Stimulated activated CD4-positive, alpha-beta T cell treated with anti-CD3 and anti-CD28 coated beads, Interleukin-12 subunit alpha, Interleukin-12 subunit beta, amount 100 ng/mL, for 4 hours (primary cell): ENCODE measurements at regions not wholly inside any gene's neighbourhood (a gene's known extent, or its start where the extent isn't known, plus 50 kb on each side); places are given as distances from the start of the nearest gene placed in this dataset.
"Not testable (repeated sequence)": the region's sequence is repeated elsewhere in the genome, so short reads cannot be mapped to it uniquely, and the experiment has no call there.

Experiments used
- DNase-seq: peaks from one replicate; pipeline ENCODE4 v3.0.0-alpha.2; 2020

DNA sequence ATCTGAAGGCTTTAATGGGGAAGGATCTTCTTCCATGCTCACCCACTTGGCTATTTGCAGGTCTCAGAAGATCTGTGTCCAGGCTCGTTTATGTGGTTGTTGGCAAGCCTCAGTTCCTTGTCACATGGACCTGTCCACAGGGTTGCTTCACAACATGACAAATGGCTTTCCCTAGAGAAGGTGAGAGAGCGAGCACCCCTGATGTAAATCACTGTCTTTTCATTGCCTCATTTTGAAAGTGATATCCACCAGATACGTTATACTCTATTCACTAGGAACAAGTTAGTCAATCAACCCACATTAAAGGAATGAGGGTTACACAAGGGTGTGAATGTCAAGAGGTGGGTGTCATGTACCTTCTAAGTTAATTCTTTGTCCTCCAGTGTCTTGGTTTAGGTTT is 433.3 kb downstream of the RPS6KC1 start:
- no peak for DNase-seq

DNA sequence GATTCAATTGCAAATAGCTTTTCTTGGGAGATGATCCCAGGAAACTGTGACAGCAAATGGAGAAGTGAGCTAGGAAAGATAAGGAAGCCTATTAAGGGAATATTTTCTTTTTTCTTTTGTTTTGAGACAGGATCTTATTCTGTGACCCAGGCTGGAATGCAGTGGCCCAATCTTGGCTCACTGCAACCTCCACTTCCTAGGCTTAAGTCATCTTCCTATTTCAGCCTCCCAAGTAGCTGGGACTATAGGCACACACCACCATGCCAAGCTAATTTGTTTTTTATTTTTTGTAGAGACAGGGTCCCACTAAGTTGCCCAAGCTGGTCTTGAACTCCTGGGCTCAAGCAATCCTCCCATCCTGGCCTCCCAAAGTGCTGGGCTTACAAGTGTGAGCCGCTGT is 433.7 kb downstream of the RPS6KC1 start:
- no peak for DNase-seq

DNA sequence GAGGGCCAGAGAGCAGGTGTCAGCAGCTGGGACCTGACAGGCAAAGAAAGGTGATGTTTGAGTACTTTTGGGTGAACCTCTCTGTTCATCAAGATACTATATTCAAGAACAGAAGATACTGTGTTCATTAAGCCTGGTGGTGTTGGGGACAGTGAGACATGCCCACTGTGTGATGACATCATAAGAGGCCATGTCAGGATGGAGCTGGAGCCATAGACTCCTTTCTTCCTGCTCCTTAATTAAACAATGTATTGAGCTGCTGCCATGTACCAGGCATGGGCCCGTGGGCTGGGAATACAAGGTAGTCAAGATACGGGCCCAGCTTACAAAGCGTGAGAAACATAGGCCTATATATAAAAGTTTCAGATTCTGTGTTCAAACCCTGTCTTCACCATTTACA is 435.4 kb downstream of the RPS6KC1 start:
- no peak for DNase-seq

DNA sequence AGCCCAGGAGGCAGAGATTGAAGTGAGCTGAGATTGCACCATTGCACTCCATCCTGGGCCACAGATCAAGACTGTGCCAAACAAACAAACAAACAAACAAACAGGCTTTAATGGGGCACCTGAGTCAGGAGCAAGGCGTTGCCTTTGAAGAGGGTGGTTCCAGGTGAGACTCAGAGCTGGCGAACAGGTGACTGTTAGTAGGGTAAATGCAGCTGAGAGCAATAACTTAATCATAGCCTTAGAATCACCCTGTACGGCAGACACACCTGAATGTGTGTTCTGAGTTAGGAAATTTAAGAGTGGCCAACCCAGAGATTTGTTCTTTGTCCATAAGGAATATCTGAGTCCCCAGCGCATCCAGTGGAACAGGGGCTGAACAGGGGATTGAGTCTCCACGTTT is 440.4 kb downstream of the RPS6KC1 start:
- no peak for DNase-seq

DNA sequence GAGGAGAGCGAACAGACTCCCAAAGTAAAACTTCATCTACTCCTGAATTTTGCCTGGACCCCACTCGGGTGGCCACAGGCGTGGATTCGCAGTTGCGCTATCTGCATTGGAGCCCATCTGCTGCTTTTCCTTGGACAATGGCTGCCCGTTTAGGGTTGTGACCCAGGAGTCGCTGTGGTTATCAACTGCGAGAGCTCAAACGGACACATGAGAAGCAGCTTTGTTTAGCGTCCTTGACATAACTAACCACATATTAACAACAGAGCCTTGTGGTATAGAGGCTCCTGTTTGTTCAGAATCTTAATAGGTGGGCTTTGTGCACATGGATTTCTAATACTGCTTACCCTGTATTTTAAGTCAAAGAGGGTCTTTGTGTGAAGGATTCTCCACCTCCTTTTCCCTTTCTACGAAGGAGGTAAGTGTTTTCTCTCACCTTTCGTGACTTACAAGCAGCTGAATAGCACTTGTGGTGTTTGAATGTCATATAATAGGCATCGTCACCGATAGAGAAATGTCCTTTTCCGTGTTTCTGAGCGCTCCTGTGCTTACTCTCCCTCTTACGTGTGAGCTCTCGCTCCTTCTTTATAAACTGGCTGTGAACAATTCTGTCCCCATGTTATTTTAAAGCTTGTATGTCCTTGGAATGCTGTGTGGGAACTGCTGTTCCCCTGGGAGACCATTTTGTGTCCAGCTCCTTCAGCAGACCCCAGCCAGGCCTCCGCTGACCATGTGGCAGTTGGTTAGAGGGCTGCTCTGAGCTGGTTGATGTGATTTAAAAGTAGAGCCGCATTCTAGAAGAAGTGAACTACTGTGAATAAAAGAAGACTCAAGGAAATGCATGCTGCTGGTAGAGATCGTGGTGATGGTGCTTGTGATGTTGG is 441.4 kb downstream of the RPS6KC1 start:
- DNase-seq = no peak

DNA sequence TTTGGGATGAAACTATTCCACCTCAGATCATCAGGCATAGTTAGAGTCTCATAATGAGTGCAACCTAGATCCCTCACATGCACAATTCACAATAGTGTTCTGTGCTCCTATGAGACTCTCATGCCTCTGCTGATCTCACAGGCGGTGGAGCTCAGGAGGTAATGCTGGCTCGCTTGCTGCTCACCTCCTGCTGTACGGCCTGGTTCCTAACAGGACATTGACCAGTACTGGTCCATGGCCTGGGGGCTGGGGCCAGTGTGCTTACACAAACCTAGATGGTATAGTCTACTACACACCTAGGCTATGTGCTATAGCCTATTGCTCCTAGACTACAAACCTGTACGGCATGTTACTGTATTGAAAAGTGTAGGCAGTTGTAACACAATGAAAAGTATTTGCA is 448.4 kb downstream of the RPS6KC1 start:
- DNase-seq = no peak

DNA sequence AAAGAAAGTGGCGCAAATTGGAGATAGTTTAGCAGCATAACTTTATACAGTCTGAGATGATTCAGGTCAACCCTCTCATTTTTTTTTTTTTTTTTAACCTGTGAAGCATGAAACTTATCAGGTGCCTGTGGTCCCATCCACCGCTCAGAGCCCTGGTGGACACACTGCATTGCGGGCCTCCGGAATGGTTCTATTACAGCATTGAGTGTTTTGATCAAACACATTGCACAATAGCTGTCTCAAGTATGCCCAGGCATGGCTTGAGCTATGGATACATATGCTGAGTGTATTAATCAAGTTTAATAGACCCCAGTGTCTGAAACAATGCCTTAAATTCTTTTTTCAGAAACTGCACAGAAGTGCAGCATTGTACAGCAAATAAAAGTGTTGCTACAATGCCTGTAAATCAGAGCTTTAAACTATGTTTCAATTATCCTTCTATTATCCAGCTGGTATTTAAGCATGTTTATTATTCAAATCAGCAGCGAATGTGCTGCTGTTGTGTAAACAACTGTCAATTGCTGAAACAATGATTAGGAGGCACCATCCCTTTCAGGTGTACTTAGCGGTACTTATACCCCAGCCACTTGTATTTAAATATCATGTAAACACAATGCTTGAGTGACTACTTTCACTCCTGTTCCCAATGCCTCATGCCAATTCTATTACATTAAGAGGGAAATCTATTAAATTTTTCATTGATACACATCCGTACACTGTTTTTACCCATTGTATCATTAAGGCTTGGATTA is 456.6 kb downstream of the RPS6KC1 start:
- DNase-seq = no peak

DNA sequence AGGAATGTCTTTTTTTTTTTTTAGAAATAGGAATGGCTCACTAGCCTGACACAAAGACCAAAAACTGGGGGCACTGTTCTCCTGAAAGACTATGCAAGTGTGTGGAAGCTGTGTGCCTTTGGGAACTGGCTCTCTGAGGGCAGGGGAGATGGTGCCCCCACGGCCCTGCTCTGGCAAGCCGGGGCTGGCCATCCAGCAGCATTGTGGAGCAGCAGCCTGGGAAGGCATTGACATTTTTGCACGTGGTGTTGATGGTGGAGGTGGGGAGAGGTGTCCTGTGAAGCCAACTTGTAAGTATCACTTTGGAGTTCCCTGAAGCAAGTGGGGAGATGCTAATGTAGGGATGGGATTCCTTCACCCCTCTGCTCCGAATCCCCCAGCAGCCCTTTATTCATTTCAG is 460.1 kb downstream of the RPS6KC1 start:
- no peak for DNase-seq

DNA sequence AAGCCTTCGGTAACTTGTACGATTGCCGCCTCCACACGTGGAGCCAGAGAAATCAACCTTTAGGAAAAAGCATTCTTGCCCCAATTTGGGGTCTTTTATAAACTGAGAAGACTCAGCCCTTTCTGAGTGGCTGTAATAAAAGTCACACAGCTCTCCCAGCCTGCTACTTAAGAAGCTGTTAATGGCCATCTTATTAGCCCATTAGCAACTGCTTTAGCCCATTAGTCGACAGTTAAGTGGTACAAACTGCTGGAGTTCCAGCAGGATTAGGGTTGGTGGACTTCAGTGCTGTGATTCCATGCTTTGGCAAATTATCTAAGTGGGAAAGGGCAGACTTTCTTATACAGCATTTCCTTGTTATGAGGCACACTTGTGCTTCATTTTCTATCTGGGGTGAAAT is 461.3 kb downstream of the RPS6KC1 start:
- DNase-seq = no peak

DNA sequence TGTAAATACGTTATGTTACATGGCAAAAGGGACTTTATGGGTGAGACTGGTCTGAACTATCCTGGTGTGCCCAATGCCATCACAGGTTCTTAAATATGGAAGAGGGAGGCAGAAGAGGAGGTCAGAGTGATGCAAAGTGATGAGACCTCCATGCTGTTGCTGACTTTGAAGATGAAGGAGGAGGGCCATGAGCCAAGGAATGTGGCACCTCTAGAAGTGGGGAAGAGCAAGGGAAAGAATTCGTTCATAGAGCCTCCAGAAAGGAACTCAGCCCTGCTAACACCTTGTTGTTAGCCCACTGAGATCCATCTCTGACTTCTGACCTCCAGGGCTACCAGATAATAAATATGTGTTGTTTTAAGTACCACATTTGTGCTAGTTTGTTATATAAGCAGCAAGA is 462.0 kb downstream of the RPS6KC1 start:
- DNase-seq = no peak

DNA sequence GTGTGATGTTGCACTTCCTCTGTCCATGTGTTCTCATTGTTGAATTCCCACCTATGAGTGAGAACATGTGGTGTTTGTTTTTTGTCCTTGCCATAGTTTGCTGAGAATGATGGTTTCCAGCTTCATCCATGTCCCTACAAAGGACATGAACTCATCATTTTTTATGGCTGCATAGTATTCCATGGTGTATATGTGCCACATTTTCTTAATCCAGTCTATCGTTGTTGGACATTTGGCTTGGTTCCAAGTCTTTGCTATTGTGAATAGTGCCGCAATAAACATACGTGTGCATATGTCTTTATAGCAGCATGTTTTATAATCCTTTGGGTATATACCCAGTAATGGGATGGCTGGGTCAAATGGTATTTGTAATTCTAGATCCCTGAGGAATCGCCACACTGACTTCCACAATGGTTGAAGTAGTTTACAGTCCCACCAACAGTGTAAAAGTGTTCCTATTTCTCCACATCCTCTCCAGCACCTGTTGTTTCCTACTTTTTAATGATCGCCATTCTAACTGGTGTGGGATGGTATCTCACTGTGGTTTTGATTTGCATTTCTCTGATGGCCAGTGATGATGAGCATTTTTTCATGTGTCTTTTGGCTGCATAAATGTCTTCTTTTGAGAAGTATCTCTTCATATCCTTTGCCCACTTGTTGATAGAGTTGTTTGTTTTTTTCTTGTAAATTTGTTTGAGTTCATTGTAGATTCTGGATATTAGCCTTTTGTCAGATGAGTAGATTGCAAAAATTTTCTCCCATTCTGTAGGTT is 463.6 kb downstream of the RPS6KC1 start:
- DNase-seq = not testable (repeated sequence)

DNA sequence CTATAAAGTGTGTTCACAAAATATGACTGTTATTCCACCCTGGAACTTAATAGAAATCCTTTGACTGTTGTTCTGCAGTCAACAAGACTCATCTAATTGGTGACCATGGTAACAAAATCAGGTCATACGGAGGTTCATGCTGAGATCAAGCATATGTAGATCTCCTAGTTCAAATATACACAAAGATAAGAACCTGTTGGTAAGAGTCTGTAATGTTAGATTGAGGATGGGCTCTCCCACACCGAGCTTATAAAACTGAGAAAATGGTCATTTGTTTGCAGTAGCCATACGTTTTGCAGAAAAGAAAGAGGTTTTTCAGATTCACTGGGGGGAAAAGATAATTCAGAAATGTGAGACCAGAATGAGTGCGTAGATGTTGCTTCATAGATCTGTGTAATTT is 468.1 kb downstream of the RPS6KC1 start:
- DNase-seq = no peak

DNA sequence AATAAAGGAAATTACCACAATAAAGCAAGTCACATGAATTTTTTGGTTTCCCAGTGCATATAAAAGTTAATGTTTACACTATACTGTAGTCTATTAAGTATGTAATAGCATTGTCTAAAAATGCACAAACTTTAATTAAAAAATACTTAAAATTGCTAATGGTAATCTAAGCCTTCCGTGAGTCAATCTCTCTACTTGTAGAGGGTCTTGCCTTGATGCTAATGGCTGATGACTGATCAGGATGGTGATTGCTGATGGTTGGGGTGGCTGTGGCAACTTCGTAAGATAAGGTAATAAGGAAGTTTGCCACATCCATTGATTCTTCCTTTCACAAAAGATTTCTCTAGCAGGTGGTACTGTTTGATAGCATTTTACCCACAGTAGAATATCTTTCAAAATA is 466.6 kb upstream of the PROX1 start:
- DNase-seq = no peak

DNA sequence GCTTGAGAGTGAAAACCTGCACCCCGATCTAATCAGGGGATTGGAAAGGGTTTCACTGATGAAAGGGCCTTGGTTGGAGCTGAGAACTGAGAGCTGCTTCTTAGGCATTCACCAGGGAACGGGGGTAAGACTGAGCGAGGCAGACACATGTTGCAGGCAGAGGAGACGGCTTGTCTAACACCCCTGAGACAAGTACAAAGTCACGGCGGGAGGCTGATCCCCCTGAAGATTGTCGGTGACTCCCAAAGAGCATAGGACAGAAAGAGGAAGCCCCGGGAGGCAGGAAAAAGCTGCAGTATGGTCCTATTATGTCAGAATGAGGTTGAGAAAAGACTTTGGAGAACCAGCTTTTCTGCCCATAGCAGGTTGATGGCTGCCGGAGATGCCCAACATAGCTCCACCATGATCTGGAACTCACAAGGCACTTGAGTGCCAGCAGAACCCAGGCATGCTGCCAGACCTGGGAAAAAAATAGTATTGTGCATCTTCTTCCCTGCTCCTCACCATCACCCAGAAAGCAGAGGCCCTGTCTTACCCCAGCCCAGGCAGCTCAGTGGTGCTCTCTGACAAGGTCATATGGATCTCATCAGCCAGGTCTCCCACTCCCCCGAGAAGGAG is 463.9 kb upstream of the PROX1 start:
- no peak for DNase-seq

DNA sequence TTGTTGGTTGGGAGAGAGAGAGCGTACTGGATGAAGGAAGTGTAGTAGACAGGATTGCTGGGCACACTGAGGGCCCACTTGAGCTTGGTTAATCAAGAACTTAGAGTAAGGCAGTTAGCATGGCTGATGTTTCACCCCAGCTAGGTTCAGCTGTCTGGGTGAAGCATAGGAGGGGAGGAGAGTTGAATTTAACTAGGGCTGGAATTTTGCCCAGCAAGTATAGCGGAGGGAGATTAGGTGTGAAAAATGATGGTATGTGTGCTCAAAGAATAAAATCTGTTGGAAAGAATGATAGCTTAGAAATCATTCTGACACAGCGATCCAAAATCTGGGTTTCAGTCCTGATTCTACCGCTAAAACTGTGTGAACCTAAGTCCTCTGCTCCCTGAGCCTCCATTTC is 461.5 kb upstream of the PROX1 start:
- DNase-seq = no peak

DNA sequence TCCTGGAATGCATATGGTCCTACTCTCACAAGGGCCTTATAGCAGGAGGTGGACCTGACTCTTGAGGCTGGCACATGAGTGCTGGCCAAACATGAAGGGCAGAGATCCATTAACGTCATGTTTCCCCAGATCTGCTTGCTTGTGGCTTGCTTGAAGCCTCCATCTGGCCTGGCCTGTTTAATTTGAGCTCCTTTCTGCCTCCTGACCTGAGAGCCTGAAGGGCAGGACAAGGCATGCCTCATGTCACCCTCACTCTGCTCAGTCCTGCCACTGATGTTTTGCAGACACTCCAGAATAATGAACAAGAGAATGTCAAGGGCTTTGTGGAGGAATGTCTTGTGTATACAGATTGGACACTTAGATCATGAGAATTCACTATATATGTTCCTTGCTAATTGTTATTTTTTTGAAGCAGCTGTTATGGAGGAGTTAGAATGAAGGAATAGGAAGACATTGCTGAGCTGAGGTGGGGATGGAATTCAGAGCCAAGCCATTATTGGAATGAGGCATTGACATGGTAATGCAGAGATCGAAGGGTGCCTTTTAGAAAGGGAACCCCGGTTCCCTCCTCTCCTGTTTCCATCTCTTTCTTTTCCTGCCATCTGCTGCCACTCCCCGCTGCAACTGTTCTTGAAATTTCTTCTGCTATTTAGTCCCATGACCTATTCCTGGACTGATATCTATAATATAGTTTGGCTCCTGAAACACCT is 457.0 kb upstream of the PROX1 start:
- DNase-seq = no peak

DNA sequence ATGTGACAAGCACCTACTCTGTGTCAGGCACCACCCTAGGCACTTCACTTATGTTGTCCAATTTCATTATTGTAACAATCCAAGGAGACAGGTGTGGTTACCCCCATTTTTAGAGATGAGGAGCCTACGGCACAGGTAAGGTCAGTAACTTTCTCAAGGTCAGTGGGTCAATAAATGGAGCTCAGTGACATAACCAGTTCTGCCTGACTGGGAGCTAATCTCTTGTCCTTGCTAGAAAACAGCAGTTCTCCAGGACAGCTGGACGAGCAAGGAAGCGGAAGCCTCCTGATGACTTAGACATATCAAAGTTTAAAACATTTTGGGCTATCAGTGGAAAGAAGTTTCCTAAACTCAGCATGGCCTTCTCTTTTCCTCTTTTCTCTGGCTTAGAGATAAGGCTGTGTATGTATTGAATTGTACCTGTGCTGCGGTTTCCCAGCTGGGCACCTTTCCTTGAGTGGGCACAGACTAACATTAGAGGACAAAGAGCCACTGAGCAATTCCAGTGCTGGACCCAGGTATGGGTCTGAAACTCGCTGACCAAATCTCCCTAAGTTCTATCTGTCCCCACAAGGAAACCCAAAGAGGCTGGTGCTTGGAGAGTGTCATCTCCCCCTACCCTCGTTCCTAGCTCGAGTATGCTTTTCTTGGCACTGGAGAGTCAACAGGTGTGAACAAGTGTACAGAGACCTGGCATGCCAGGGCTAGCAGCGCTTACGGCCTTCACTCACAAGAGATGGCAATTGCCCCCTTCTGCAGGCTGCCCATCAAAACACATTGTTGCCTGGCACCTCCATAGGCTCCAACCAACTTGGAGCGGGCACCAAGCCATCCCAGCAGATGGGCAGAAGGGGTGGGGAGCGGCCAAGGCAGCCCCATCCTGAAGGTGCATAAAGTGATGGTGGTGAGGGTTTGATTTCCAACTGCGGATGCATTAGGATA is 456.1 kb upstream of the PROX1 start:
- DNase-seq = no peak

DNA sequence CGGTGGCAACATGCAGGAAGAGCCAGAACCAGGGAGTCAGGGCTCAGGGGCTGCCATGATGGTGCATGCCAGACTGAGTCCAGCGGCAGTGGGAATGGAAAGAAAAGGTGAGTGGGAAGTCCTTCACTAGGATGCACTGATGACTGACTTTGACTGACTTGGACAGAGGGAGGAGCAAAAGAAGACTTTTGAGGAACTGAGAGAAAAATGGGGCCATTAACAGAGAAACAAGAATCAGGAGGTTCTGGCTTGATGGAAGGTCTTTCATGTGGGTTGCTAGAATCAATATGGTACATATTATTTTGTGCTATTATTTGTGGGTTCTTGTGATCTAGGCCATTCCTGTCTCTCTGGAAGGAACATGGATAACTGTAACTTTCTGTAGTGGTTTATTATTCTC is 454.6 kb upstream of the PROX1 start:
- DNase-seq = no peak

DNA sequence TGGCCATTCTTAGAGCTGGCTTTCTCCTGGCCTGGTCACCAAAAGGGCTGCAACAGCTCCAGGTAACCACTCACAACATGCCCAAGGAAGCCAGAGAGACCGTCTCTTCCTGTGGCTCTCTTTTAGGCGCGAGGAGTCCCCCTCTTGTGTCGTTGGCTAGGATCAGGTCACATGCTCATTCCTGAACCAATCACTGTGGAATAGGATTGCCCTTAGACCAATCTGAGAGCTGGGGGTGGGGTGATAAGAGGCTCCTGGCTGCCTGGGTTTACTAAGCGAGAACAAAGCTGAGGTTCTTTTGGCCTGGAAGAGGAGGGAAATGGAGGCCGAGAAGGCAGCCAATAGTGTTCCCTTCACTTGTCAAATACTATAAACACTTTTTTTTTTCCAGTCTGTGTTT is 452.1 kb upstream of the PROX1 start:
- no peak for DNase-seq

DNA sequence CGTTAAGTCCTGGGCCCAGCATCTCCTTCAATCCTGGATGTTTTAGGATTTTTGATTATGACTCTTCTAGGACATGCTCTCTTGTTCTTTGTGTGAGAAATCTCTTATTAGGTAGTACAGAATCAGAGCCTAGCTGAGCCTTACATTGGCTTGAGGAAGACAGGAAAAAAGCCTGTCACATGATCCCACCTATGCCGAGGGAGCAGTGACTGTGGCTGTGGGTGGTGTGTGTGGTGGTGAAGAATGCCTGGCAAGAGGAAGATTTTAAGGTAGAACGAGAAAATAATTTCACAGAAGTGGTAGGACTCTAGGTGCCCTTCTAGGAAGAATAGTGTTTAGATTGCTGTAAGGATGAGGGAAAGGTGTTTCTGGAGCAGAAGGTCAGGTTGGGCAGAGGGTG is 449.5 kb upstream of the PROX1 start:
- DNase-seq = no peak

DNA sequence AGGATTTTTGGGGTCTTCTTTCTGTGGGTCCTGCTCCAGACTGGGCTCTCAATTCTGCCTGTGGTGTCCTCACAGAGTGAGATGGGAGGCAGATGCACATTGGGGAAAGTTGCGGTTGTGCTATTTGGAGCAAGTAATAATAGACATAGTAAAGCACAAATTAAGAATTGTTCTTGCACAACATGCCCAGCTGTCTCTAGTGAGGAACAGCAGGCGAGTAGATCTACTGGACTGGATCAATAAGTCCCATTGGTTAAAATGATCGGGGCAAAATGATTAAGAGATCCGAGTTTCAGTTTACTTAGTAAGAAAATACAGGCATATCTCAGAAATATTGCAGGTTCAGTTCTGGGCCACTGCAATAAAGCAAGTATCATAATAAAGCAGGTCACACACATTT is 448.3 kb upstream of the PROX1 start:
- no peak for DNase-seq
